ENCODE measurements at regions not wholly inside any gene's neighbourhood (a gene's known extent, or its start where the extent isn't known, plus 50 kb on each side); places are given as distances from the start of the nearest gene placed in this dataset.

DNA sequence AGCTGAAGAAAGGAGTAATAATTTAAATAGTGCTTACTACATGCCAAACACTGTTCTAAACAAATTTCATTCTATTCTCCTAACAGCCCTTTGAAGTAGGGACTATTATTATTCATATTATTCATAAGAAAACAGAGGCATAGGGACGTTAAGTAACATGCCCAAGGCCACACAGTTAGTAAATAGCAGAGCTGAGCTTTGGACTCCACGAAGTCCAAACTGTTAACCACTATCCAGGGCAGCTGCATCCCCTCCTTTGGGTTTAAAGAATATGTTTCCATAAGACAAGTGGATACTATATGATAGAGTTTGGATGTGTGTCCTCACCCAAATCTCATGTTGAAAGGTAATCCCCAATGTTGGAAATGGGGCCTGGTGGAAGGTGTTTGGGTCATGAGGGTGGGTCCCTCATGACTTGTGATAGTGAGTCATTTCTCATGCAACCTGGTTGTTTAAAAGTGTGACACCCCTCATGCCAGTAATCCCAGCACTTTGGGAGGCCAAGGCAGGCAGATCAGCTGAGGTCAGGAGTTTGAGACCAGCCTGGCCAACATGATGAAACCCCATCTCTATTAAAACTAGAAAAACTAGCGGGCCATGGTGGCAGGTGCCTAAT, 144.0 kb upstream of the CXADR start:
- no peaks in the 10 kb centered on the region for H3K36me3 Mint-ChIP-seq (ENCODE audit: unreplicated experiment)
- H3K27ac Mint-ChIP-seq (ENCODE audit: unreplicated experiment) = no peak overlapping the region
- H3K27me3 Mint-ChIP-seq (ENCODE audit: unreplicated experiment) = no peaks in the 10 kb centered on the region
- DNase-seq = no peak
- no peaks in the 10 kb centered on the region for H3K9me3 Mint-ChIP-seq (ENCODE audit: unreplicated experiment)
- TF ChIP-seq, protein P1, sequence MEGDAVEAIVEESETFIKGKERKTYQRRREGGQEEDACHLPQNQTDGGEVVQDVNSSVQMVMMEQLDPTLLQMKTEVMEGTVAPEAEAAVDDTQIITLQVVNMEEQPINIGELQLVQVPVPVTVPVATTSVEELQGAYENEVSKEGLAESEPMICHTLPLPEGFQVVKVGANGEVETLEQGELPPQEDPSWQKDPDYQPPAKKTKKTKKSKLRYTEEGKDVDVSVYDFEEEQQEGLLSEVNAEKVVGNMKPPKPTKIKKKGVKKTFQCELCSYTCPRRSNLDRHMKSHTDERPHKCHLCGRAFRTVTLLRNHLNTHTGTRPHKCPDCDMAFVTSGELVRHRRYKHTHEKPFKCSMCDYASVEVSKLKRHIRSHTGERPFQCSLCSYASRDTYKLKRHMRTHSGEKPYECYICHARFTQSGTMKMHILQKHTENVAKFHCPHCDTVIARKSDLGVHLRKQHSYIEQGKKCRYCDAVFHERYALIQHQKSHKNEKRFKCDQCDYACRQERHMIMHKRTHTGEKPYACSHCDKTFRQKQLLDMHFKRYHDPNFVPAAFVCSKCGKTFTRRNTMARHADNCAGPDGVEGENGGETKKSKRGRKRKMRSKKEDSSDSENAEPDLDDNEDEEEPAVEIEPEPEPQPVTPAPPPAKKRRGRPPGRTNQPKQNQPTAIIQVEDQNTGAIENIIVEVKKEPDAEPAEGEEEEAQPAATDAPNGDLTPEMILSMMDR (IDR thresholded peaks at IDR 0.05; ENCODE audit: partially characterized antibody, unreplicated experiment) = no peak
- no peak overlapping the region for H3K4me3 Mint-ChIP-seq (ENCODE audit: unreplicated experiment)
- H3K4me1 Mint-ChIP-seq (ENCODE audit: low read depth, unreplicated experiment) = no peaks in the 10 kb centered on the region

DNA sequence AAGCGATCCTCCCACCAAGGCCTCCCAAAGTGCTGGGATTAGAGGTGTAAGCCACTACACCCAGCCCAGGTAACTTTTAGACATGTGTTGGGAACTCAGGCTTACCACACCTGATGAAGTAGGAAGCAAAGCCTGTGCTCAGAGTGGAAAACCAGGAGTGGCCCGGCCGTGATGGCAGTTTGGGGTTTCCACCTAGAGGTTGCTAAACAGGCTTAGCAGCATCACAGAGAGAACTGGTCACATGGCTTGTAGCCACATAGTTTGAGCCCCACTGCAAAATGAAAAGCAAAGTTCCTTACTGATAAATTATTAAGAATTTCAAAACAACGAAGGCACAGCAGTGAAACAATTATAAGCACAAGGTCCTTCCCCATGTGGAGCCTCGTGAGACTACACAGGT, 142.6 kb upstream of the CXADR start:
- Mint-ChIP-seq H3K9me3 (ENCODE audit: unreplicated experiment) (peaks cover 4% of the 10 kb centered on the region), H3K27ac (ENCODE audit: unreplicated experiment) (no peak overlapping the region), H3K4me1 (ENCODE audit: low read depth, unreplicated experiment) (no peaks in the 10 kb centered on the region), H3K36me3 (ENCODE audit: unreplicated experiment) (peaks cover 6% of the 10 kb centered on the region), H3K27me3 (ENCODE audit: unreplicated experiment) (peaks cover 2% of the 10 kb centered on the region), H3K4me3 (ENCODE audit: unreplicated experiment) (no peak overlapping the region)
- no peak for DNase-seq
- TF ChIP-seq, protein P1 (IDR thresholded peaks at IDR 0.05; ENCODE audit: partially characterized antibody, unreplicated experiment) = no peak

DNA sequence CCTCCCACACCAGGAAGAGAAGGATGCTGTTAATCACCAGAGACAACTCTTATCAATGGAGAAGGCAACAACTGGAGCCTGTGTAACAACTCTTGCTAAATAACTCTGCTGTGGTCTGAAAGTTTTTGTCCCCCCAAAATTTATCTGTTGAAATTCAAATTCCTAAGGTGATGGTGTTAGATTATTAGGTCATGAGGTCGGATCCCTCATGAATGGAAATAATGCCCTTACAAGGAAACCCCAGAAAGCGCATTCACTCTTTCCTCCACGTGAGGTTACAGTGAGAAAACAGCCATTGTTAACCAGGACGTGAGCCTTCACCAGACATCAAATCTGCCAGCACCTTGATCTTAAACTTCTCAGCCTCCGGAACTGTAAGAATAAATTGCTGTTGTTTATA, 141.9 kb upstream of the CXADR start:
- Mint-ChIP-seq H3K27me3 (ENCODE audit: unreplicated experiment) (peaks cover 2% of the 10 kb centered on the region), H3K27ac (ENCODE audit: unreplicated experiment) (no peak overlapping the region), H3K4me1 (ENCODE audit: low read depth, unreplicated experiment) (no peaks in the 10 kb centered on the region), H3K4me3 (ENCODE audit: unreplicated experiment) (no peak overlapping the region), H3K9me3 (ENCODE audit: unreplicated experiment) (peaks cover 7% of the 10 kb centered on the region), H3K36me3 (ENCODE audit: unreplicated experiment) (peaks cover 9% of the 10 kb centered on the region)
- TF ChIP-seq, protein P1 (IDR thresholded peaks at IDR 0.05; ENCODE audit: partially characterized antibody, unreplicated experiment) = no peak
- DNase-seq = no peak

DNA sequence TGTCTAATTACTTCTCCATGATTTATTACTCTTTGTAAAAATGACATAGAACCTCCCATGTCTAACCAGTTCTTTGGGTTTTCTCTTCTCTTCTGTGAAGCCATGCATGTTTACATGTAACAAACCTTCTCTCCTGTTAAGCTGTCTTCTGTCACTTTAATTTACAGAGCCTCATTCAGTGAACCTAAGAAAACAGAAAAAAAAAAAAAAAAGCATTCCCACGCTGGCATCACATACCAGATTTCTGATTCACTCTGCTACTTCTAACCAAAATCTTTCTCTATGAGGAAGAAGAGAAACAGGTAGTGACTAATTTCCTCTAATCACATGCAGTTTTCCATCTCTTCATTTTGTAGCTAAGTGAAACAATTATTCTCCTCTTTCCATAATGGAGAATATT, 141.4 kb upstream of the CXADR start:
- Mint-ChIP-seq H3K27ac (ENCODE audit: unreplicated experiment) (no peak overlapping the region), H3K4me1 (ENCODE audit: low read depth, unreplicated experiment) (no peaks in the 10 kb centered on the region), H3K36me3 (ENCODE audit: unreplicated experiment) (peaks cover 10% of the 10 kb centered on the region), H3K27me3 (ENCODE audit: unreplicated experiment) (peaks cover 2% of the 10 kb centered on the region), H3K9me3 (ENCODE audit: unreplicated experiment) (peaks cover 7% of the 10 kb centered on the region), H3K4me3 (ENCODE audit: unreplicated experiment) (no peak overlapping the region)
- DNase-seq = no peak
- TF ChIP-seq, protein P1 (IDR thresholded peaks at IDR 0.05; ENCODE audit: partially characterized antibody, unreplicated experiment) = no peak

DNA sequence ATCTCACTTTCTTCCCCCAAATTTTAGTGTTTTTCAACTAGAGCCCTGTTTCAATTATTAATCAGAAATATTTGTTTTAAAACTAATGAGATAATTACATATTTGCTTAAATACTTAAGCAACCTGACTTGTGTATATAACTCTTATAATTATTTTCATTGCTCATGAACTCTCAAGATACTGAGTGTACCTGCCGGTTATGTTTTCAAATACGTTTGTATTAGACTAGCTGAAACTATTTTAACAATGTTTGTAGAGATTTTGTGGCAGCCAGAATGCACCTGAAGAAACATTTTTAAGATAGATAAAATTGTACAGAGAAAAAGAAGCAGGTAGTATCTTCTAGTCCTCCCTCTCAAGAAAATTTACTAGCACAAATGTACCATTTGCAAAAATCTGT, 140.6 kb upstream of the CXADR start:
- Mint-ChIP-seq H3K27me3 (ENCODE audit: unreplicated experiment) (peaks cover 2% of the 10 kb centered on the region), H3K27ac (ENCODE audit: unreplicated experiment) (no peak overlapping the region), H3K4me1 (ENCODE audit: low read depth, unreplicated experiment) (no peaks in the 10 kb centered on the region), H3K4me3 (ENCODE audit: unreplicated experiment) (no peak overlapping the region), H3K9me3 (ENCODE audit: unreplicated experiment) (peaks cover 7% of the 10 kb centered on the region), H3K36me3 (ENCODE audit: unreplicated experiment) (peaks cover 10% of the 10 kb centered on the region)
- TF ChIP-seq, protein P1 (IDR thresholded peaks at IDR 0.05; ENCODE audit: partially characterized antibody, unreplicated experiment) = no peak
- no peak for DNase-seq

Data from glutamatergic neuron (in vitro differentiated cells).